K562 (cell line): ENCODE measurements at regions not wholly inside any gene's neighbourhood (a gene's known extent, or its start where the extent isn't known, plus 50 kb on each side); places are given as distances from the start of the nearest gene placed in this dataset.

ENCODE experiments used
- ATAC-seq: fragments of 200-7000 bp; cut with Tn5 transposase; 3 replicates; pipeline ENCODE4 v1.9.1; 2020; ENCODE audit warnings: moderate library complexity
- BruUV-seq: library from RNA; stranded (reverse); fragments of 400-500 nt; replicated peaks from 2 replicates; lab custom pipeline; 2021; lab: Mats Ljungman, UMichigan
- CTCF ChIA-PET: fragments of 300-600 bp; formaldehyde crosslinking; extraction: SDS; loops from one replicate; lab custom pipeline; 2021; ENCODE audit warnings: low intra/inter-chr PET ratio; lab: Yijun Ruan, JAX
- POLR2A ChIA-PET: fragments of 300-600, 350-650 bp; sonication (Branson Sonifier 250); formaldehyde crosslinking; extraction: SDS; loops from one replicate; lab custom pipeline; 2021; ENCODE audit warnings: antibody characterized with exemption, inconsistent platforms; lab: Yijun Ruan, JAX
- DNase-seq, 4 experiments: peaks; one replicate each; pipeline versions ENCODE4 v3.0.0 to v3.0.0-alpha.2; 2011 to 2018; ENCODE audit warnings: low spot score in 3 of 4, mixed read lengths in 3 of 4; ENCODE audit errors: extremely low read depth in 1 of 4
- FAIRE-seq: peaks from 2 replicates; lab custom pipeline; 2011; peaks lifted over from hg19 to GRCh38; lab: Jason Lieb, UNC
- H2AFZ ChIP-seq: 2 replicates; pipeline ENCODE4 v1.6.0; 2011; ENCODE audit warnings: low read depth, low read length, control low read depth, inconsistent platforms
- H3K27ac ChIP-seq: fragments of 200-600 bp; 3 replicates; pipeline ENCODE4 v1.8.0; 2011; ENCODE audit warnings: low read depth, mild to moderate bottlenecking, control low read depth, inconsistent platforms, low read length, moderate library complexity, mixed read lengths; ENCODE audit errors: extremely low read depth
- H3K27me3 ChIP-seq, 2 experiments: fragments of 300-600 bp in 1 of 2; 2 replicates in 1 of 2; 3 replicates in 1 of 2; pipeline versions ENCODE4 v1.6.0 to v1.8.0; 2011; ENCODE audit warnings: inconsistent platforms in 2 of 2, low read length in 2 of 2, mild to moderate bottlenecking in 1 of 2, mixed read lengths in 1 of 2, moderate library complexity in 1 of 2; ENCODE audit not compliant: control insufficient read depth in 2 of 2, insufficient read depth in 2 of 2
- H3K36me3 ChIP-seq: fragments of 300-600 bp; 3 replicates; pipeline ENCODE4 v1.8.0; 2011; ENCODE audit warnings: mild to moderate bottlenecking, low read length, inconsistent platforms; ENCODE audit not compliant: control insufficient read depth, insufficient read depth
- H3K4me1 ChIP-seq, 2 experiments: fragments of 200-600 bp in 1 of 2; replicated peaks in 1 of 2; 2 replicates in 1 of 2; 3 replicates in 1 of 2; pipeline versions ENCODE4 v1.5.1 to v1.8.0; 2011; ENCODE audit warnings: inconsistent platforms in 2 of 2, low read length in 2 of 2, mild to moderate bottlenecking in 1 of 2, mixed read lengths in 1 of 2, moderate library complexity in 1 of 2; ENCODE audit not compliant: control insufficient read depth in 2 of 2, insufficient read depth in 2 of 2
- H3K4me2 ChIP-seq: 2 replicates; pipeline ENCODE4 v1.6.1; 2011; ENCODE audit warnings: low read length, control low read depth, inconsistent platforms, mixed read lengths; ENCODE audit not compliant: insufficient read depth
- H3K4me3 ChIP-seq: fragments of 200-600 bp; sonication (generic), shearing (Covaris generic); 2 replicates; pipeline ENCODE4 v1.5.1; 2016; ENCODE audit warnings: control low read depth, inconsistent platforms
- H3K79me2 ChIP-seq: fragments of 200-600 bp; 3 replicates; pipeline ENCODE4 v1.8.0; 2011; ENCODE audit warnings: low read length, inconsistent platforms; ENCODE audit not compliant: control insufficient read depth, insufficient read depth
- H3K9ac ChIP-seq, 2 experiments: 2 replicates each; pipeline versions ENCODE4 v1.6.0 to v1.6.1; 2011; ENCODE audit warnings: low read depth in 2 of 2, low read length in 2 of 2, control low read depth in 1 of 2, inconsistent platforms in 1 of 2, mild to moderate bottlenecking in 1 of 2, mixed read lengths in 1 of 2; ENCODE audit not compliant: insufficient read depth in 1 of 2
- H3K9me1 ChIP-seq: one replicate; pipeline ENCODE4 v1.6.0; 2011; ENCODE audit warnings: inconsistent platforms, mild to moderate bottlenecking, low read length, moderate library complexity; ENCODE audit not compliant: control insufficient read depth, insufficient read depth
- H3K9me3 ChIP-seq: replicated peaks from 2 replicates; pipeline ENCODE4 v1.5.1; 2011; ENCODE audit warnings: low read depth, low read length, inconsistent platforms; ENCODE audit not compliant: control insufficient read depth, insufficient read depth
- H4K20me1 ChIP-seq: replicated peaks from 2 replicates; pipeline ENCODE4 v1.6.1; 2011; ENCODE audit warnings: low read length, inconsistent platforms, mixed read lengths; ENCODE audit not compliant: control insufficient read depth, insufficient read depth
- CLOCK ChIP-seq: fragments of 250-450 bp; sonication (Bioruptor Pico); IDR thresholded peaks from 2 replicates; pipeline ENCODE4 v1.4.0; 2020; ENCODE audit warnings: mild to moderate bottlenecking, moderate library complexity, borderline replicate concordance
- MCM3 ChIP-seq: fragments of 450-650 bp; IDR thresholded peaks from 2 replicates; pipeline ENCODE4 v1.6.1; 2016
- NCOA2 ChIP-seq, 2 experiments: fragments of 450-650 bp; IDR thresholded peaks; 2 replicates each; pipeline ENCODE4 v1.6.1; 2018; ENCODE audit warnings: mild to moderate bottlenecking in 2 of 2, moderate library complexity in 1 of 2; ENCODE audit not compliant: partially characterized antibody in 2 of 2
- TRIM25 ChIP-seq: fragments of 450-650 bp; IDR thresholded peaks from 2 replicates; pipeline ENCODE4 v1.7.0; 2016; ENCODE audit warnings: borderline replicate concordance
- in situ Hi-C: fragments of 300-500 bp; cut with MboI; formaldehyde crosslinking; loops from 4 replicates; pipeline ENCODE4 v1.15.0; 2018; ENCODE audit warnings: inconsistent platforms, mixed read lengths
- intact Hi-C: fragments of 100-400 bp; cut with micrococcal nuclease; formaldehyde crosslinking; loops from 2 replicates; pipeline ENCODE4 v1.14.2; 2022

- no peaks in the 10 kb centered on the region for H4K20me1 ChIP-seq
- intact Hi-C loops (no loop called here), in situ Hi-C loops (no loop called here)
- H3K27me3 ChIP-seq, result no peaks in the 10 kb centered on the region
- H3K9ac ChIP-seq, result no peak overlapping the region
- H3K36me3 ChIP-seq, result 0 out of 3 replicates have a peak, but pooled peaks cover 3% of the 10 kb centered on the region
- H2AFZ ChIP-seq, result no peak overlapping the region
- H3K4me1 ChIP-seq, result no peaks in the 10 kb centered on the region
- no peaks in the 10 kb centered on the region for H3K79me2 ChIP-seq
- no peak overlapping the region for H3K27ac ChIP-seq
- no peaks in the 10 kb centered on the region for H3K9me1 ChIP-seq
- ATAC-seq (no peak), FAIRE-seq (no peak), DNase-seq (no peak)
- TF ChIP-seq NCOA2 (IDR thresholded peaks at IDR 0.05; ENCODE audit: partially characterized antibody in 2 of 2), result no peak
- TF ChIP-seq TRIM25, result no peak
- TF ChIP-seq CLOCK, result no peak
- no peak for TF ChIP-seq MCM3
- ChIA-PET POLR2A (no interaction called here), CTCF (no interaction called here)
- no TSS peak for BruUV-seq
- no peak overlapping the region for H3K4me2 ChIP-seq
- H3K9me3 ChIP-seq, result no peaks in the 10 kb centered on the region
- no peak overlapping the region for H3K4me3 ChIP-seq
Measured at GRCh38 chr18:73150199-73150598, 282.4 kb upstream of the NETO1 start.
